MCF 10A (cell line): ENCODE measurements at regions not wholly inside any gene's neighbourhood (a gene's known extent, or its start where the extent isn't known, plus 50 kb on each side); places are given as distances from the start of the nearest gene placed in this dataset.

ENCODE experiments used
- BruUV-seq: library from RNA; stranded (reverse); fragments of 400-500 nt; replicated peaks from 2 replicates; lab custom pipeline; 2021; lab: Mats Ljungman, UMichigan
- CTCF ChIA-PET: fragments of 300-600 bp; sonication (Branson Sonifier 250); formaldehyde crosslinking; extraction: SDS; loops from one replicate; lab custom pipeline; 2021; ENCODE audit warnings: antibody characterized with exemption, inconsistent platforms; lab: Yijun Ruan, JAX
- POLR2A ChIA-PET: fragments of 300-600, 350-650 bp; sonication (Branson Sonifier 250); formaldehyde crosslinking; extraction: SDS; loops from one replicate; lab custom pipeline; 2020; ENCODE audit warnings: antibody characterized with exemption, inconsistent platforms; lab: Yijun Ruan, JAX
- DNase-seq: peaks from one replicate; pipeline ENCODE4 v3.0.0-alpha.2; 2018; ENCODE audit not compliant: unreplicated experiment
- H3K27ac Mint-ChIP-seq: one replicate; pipeline ENCODE4 v1.8.0; 2022; ENCODE audit warnings: mild to moderate bottlenecking, low read depth, mixed read lengths; ENCODE audit not compliant: unreplicated experiment
- H3K27me3 Mint-ChIP-seq: one replicate; pipeline ENCODE4 v1.8.0; 2022; ENCODE audit warnings: mixed read lengths; ENCODE audit not compliant: insufficient read depth, unreplicated experiment
- H3K36me3 Mint-ChIP-seq: one replicate; pipeline ENCODE4 v1.8.0; 2022; ENCODE audit warnings: mild to moderate bottlenecking, moderate library complexity, mixed read lengths; ENCODE audit not compliant: insufficient read depth, unreplicated experiment
- H3K4me1 Mint-ChIP-seq: one replicate; pipeline ENCODE4 v1.8.0; 2022; ENCODE audit warnings: mixed read lengths; ENCODE audit not compliant: insufficient read depth, unreplicated experiment
- H3K4me3 Mint-ChIP-seq: one replicate; pipeline ENCODE4 v1.8.0; 2022; ENCODE audit warnings: mild to moderate bottlenecking, moderate library complexity, mixed read lengths; ENCODE audit not compliant: unreplicated experiment
- H3K9me3 Mint-ChIP-seq: one replicate; pipeline ENCODE4 v1.8.0; 2022; ENCODE audit warnings: mixed read lengths; ENCODE audit not compliant: unreplicated experiment
- intact Hi-C: fragments of 100-400 bp; cut with micrococcal nuclease; formaldehyde crosslinking; loops from 2 replicates; pipeline ENCODE4 v1.14.1; 2022
- TF ChIP-seq, protein P1 (sequence below): fragments of 200-600 bp; IDR thresholded peaks from one replicate; pipeline ENCODE4 v1.8.0; 2022; ENCODE audit warnings: antibody characterized with exemption, mild to moderate bottlenecking; ENCODE audit not compliant: unreplicated experiment

DNA sequence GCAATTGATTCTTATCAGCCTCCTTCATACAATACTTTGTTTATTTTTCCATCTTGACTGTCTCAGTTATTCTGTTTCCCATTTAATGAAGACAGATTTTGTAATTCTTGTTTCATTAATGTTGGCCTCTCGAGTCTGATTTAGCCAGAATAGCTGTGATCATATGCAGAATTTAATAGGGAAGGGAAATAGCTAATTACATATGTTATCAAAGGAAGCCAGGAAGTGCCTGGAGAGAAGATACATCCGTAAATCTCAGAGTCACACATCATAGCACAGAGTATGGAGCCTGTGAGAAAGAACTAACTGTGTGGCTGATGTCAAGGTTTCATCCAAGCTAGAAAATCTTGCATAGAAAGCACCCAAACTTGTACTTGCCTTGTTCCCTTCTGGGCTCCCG lies 288.9 kb upstream of the SLCO3A1 start:
- H3K27me3 Mint-ChIP-seq = peaks cover 11% of the 10 kb centered on the region
- POLR2A ChIA-PET = interaction anchor here (0.7 kb wide), 1 partner anchor 28 kb away, joined by 3 read pairs; no protein-coding TSS in a partner anchor
- no peaks in the 10 kb centered on the region for H3K9me3 Mint-ChIP-seq
- no TSS peak for BruUV-seq
- TF ChIP-seq, protein P1, sequence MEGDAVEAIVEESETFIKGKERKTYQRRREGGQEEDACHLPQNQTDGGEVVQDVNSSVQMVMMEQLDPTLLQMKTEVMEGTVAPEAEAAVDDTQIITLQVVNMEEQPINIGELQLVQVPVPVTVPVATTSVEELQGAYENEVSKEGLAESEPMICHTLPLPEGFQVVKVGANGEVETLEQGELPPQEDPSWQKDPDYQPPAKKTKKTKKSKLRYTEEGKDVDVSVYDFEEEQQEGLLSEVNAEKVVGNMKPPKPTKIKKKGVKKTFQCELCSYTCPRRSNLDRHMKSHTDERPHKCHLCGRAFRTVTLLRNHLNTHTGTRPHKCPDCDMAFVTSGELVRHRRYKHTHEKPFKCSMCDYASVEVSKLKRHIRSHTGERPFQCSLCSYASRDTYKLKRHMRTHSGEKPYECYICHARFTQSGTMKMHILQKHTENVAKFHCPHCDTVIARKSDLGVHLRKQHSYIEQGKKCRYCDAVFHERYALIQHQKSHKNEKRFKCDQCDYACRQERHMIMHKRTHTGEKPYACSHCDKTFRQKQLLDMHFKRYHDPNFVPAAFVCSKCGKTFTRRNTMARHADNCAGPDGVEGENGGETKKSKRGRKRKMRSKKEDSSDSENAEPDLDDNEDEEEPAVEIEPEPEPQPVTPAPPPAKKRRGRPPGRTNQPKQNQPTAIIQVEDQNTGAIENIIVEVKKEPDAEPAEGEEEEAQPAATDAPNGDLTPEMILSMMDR = no peak
- H3K27ac Mint-ChIP-seq = no peak overlapping the region
- no peak for DNase-seq
- intact Hi-C loops = loop anchor here (5.0 to 10.0 kb wide), 2 partner anchors 47 to 120 kb away; no protein-coding TSS in a partner anchor
- H3K4me1 Mint-ChIP-seq = peaks cover 16% of the 10 kb centered on the region
- H3K4me3 Mint-ChIP-seq = no peak overlapping the region
- H3K36me3 Mint-ChIP-seq = no peaks in the 10 kb centered on the region
- CTCF ChIA-PET = no interaction called here

DNA sequence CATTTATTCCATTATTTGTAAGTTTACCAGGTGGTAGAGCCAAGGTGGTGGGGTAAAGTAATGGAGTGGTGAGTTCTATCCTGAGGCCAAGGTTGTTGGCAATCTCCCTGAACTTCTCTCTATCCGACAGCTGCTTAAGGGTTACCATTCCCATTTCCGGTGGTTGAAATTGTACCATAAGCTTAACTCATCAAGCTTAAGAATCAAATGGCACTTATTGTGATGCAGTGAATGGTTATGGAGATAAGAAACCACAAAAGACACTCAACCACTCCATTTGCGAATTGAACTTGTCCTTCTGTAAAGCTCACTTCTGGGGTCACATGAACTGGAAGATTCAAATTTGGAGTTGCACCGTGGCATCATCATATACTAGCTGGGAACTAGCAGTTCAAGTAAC lies 287.4 kb upstream of the SLCO3A1 start:
- POLR2A ChIA-PET = no interaction called here
- peaks cover 12% of the 10 kb centered on the region for H3K4me1 Mint-ChIP-seq
- intact Hi-C loops = loop anchor here (10.0 kb wide), 1 partner anchor 119 kb away; no protein-coding TSS in a partner anchor
- no peaks in the 10 kb centered on the region for H3K36me3 Mint-ChIP-seq
- TF ChIP-seq, protein P1 = no peak
- H3K27me3 Mint-ChIP-seq = peaks cover 17% of the 10 kb centered on the region
- H3K27ac Mint-ChIP-seq = no peak overlapping the region
- no peaks in the 10 kb centered on the region for H3K9me3 Mint-ChIP-seq
- H3K4me3 Mint-ChIP-seq = no peak overlapping the region
- no TSS peak for BruUV-seq
- CTCF ChIA-PET = interaction anchor here (0.6 kb wide), 1 partner anchor 90 kb away, joined by 5 read pairs; no protein-coding TSS in a partner anchor
- no peak for DNase-seq

DNA sequence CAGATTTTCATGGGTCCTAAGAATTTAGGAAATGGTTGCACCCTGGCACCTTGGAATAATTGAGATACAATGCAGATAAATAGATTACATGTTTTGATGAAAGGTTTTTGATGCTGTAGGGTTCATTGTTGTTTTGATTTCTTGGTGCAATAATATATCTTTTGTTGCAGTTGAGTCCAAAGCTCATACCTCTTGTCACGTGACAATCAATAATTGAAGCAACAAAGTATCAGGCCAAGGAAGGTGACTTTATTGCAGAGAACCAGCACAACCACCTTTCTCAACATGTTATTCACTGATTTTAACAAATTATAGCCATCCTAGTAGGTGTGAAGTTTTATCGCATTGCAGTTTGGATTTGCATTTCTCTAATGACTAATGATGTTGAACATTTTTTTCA lies 285.5 kb upstream of the SLCO3A1 start:
- H3K36me3 Mint-ChIP-seq = no peaks in the 10 kb centered on the region
- TF ChIP-seq, protein P1 = no peak
- no peak for DNase-seq
- POLR2A ChIA-PET = no interaction called here
- H3K4me3 Mint-ChIP-seq = no peak overlapping the region
- CTCF ChIA-PET = no interaction called here
- H3K4me1 Mint-ChIP-seq = no peaks in the 10 kb centered on the region
- BruUV-seq = no TSS peak
- peaks cover 17% of the 10 kb centered on the region for H3K27me3 Mint-ChIP-seq
- H3K9me3 Mint-ChIP-seq = no peaks in the 10 kb centered on the region
- intact Hi-C loops = loop anchor here (10.0 kb wide), 1 partner anchor 117 kb away; no protein-coding TSS in a partner anchor
- H3K27ac Mint-ChIP-seq = no peak overlapping the region

DNA sequence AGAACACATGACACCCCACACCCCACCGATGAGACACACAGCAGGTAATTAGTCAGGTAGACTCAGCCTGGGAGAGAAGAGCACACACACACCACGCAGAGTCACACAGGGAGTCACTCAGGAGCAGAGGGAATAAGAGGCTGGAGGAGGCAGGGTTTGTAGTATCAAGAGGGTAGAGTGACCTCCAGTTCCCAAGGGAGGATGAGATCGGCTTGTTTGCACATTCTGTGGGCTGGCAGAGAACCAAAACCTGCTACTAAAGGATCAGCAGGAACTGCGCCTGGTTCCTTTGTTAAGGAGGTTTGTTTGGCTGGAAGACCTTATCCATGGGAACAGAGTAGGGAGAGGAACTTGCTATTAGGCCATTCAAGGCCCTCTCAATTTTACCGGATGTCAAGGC lies 281.4 kb upstream of the SLCO3A1 start:
- Mint-ChIP-seq H3K9me3 (no peaks in the 10 kb centered on the region), H3K27me3 (peaks cover 17% of the 10 kb centered on the region), H3K4me3 (no peak overlapping the region), H3K27ac (no peak overlapping the region), H3K4me1 (no peaks in the 10 kb centered on the region), H3K36me3 (no peaks in the 10 kb centered on the region)
- TF ChIP-seq, protein P1 = no peak
- intact Hi-C loops = no loop called here
- DNase-seq = peak; percentile 37
- BruUV-seq = no TSS peak
- ChIA-PET POLR2A (no interaction called here), CTCF (no interaction called here)
